Epithelial cell of esophagus (primary cell): ENCODE measurements at regions not wholly inside any gene's neighbourhood (a gene's known extent, or its start where the extent isn't known, plus 50 kb on each side); places are given as distances from the start of the nearest gene placed in this dataset.

Experiments used
- DNase-seq: peaks from one replicate; pipeline ENCODE4 v3.0.0; 2010; ENCODE audit warnings: low read depth
- H3K4me3 ChIP-seq: 2 replicates; pipeline ENCODE4 v1.5.1; 2011; ENCODE audit warnings: mild to moderate bottlenecking, low read length, control low read depth
- CTCF ChIP-seq: IDR thresholded peaks from 2 replicates; pipeline ENCODE4 v1.5.1; 2011; ENCODE audit warnings: low read depth, mild to moderate bottlenecking, low read length, control low read depth, inconsistent platforms; ENCODE audit not compliant: insufficient read depth; ENCODE audit errors: missing control alignments

DNA sequence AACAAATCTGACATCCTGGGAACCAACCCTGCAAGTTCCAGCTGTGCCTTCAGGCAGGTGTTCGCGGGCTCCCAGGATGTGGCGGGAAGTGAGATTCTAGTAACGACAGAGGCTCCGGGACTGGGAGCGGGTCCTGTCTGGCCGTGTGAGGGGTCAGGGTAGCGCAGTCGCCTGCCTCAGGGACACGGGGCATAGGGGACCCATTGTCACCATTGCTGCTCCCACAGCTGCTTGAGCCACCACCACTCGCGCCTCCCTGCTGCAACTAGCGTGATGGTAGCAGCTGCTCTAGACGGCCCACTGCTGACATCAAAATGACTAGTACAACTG, 468.5 kb downstream of the CDH9 start:
- no peak for DNase-seq
- H3K4me3 ChIP-seq: no peak overlapping the region
- no peak for TF ChIP-seq CTCF

GRCh38 chr5:26569241-26569928, 469.0 kb downstream of the CDH9 start:
- no peak for DNase-seq
- no peak for TF ChIP-seq CTCF
- H3K4me3 ChIP-seq: no peak overlapping the region

DNA sequence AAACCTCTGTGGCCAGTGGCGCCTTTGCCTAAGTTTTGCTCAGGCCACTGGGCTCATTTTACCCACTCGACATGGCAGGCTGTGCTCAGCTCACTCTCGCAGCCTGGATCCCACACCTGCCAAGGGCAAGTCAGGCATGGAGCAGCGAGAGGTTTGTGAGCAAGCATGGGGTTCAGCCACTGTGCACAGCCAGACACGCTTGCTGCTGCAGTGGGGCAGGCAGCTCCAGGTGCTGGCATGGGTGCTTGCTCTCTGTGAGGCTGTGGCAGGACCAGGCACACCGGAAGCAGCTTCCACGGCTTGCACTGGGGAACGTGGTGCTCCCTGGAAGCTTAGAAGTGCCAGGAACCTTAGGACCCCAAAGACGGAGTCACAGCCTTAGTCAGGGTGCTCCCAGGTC, 470.1 kb downstream of the CDH9 start:
- H3K4me3 ChIP-seq: no peak overlapping the region
- TF ChIP-seq CTCF: no peak
- no peak for DNase-seq

GRCh38 chr5:26563979-26564378, 474.4 kb downstream of the CDH9 start:
- no peak for DNase-seq
- no peak for TF ChIP-seq CTCF

GRCh38 chr5:26553079-26553478, 485.3 kb downstream of the CDH9 start:
- H3K4me3 ChIP-seq: no peak overlapping the region
- peak; percentile 56 for DNase-seq
- TF ChIP-seq CTCF: no peak

More at GRCh38 chr5:26563979-26564378, 474.4 kb downstream of the CDH9 start:
- no peak overlapping the region for H3K4me3 ChIP-seq

- DNase-seq: no peak
- TF ChIP-seq CTCF: no peak
- H3K4me3 ChIP-seq: no peak overlapping the region
Measured at GRCh38 chr5:26543987-26544386, 494.4 kb downstream of the CDH9 start.

DNA sequence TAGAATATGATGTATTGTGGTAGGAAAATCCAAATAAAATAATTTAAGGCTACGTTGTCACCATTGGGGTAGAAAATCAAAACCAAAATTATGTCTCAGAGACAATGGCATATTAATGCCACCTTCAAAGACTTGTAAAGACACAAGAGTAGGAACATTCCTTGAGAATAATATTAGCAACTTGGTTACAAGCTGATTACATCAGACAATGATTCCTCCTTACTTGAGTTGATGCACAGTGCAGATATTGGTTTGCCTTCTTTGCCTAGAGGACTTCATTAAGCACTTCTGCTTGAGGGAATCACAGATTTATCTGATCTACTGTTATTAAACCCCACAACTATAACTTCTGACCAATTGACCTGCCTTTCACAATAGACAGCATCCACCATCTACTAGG, 500.2 kb downstream of the CDH9 start:
- DNase-seq: no peak
- H3K4me3 ChIP-seq: no peak overlapping the region
- TF ChIP-seq CTCF: no peak
